CD8-positive, alpha-beta memory T cell (primary cell): ENCODE measurements at regions not wholly inside any gene's neighbourhood (a gene's known extent, or its start where the extent isn't known, plus 50 kb on each side); places are given as distances from the start of the nearest gene placed in this dataset.
A peak's percentile ranks its signal among the peaks of the same experiment; 100 is the strongest.

Experiments used
- CTCF ChIA-PET: fragments of 350-600 bp; sonication (Branson Sonifier 250); formaldehyde crosslinking; loops from one replicate; lab custom pipeline; 2021; ENCODE audit warnings: antibody characterized with exemption; lab: Charles Lee
- POLR2A ChIA-PET: fragments of 350-600 bp; sonication (Branson Sonifier 250); formaldehyde crosslinking; loops from one replicate; lab custom pipeline; 2021; ENCODE audit warnings: antibody characterized with exemption; lab: Charles Lee
- DNase-seq, 5 donors: peaks; one replicate each; pipeline versions ENCODE4 v3.0.0 to v3.0.0-alpha.2; 2020 to 2022; ENCODE audit warnings: mixed read lengths in 1 of 5
- H3K27ac ChIP-seq: one replicate; pipeline ENCODE4 v1.7.0; 2013; ENCODE audit warnings: low read depth, mild to moderate bottlenecking, low read length, moderate library complexity
- H3K27me3 ChIP-seq: 2 replicates; pipeline ENCODE4 v1.7.0; 2013; ENCODE audit warnings: low read length, mild to moderate bottlenecking; ENCODE audit not compliant: insufficient read depth, poor library complexity, severe bottlenecking
- H3K36me3 ChIP-seq: 2 replicates; pipeline ENCODE4 v1.7.0; 2013; ENCODE audit warnings: mild to moderate bottlenecking, low read length, moderate library complexity; ENCODE audit not compliant: insufficient read depth
- H3K4me1 ChIP-seq: 2 replicates; pipeline ENCODE4 v1.7.0; 2013; ENCODE audit warnings: mild to moderate bottlenecking, low read length, moderate library complexity; ENCODE audit not compliant: insufficient read depth
- H3K4me3 ChIP-seq: 2 replicates; pipeline ENCODE4 v1.7.0; 2013; ENCODE audit warnings: mild to moderate bottlenecking, low read length
- H3K9me3 ChIP-seq: 2 replicates; pipeline ENCODE4 v1.7.0; 2013; ENCODE audit warnings: mild to moderate bottlenecking, low read length
- H3K27ac Mint-ChIP-seq, 8 donors: one replicate each; pipeline ENCODE4 v1.8.0; 2020 to 2021; ENCODE audit warnings: mixed read lengths in 8 of 8, mild to moderate bottlenecking in 6 of 8, inconsistent platforms in 3 of 8, moderate library complexity in 3 of 8
- H3K27me3 Mint-ChIP-seq, 2 donors: one replicate each; pipeline ENCODE4 v1.8.0; 2020 to 2021; ENCODE audit warnings: mixed read lengths in 2 of 2, mild to moderate bottlenecking in 1 of 2, moderate library complexity in 1 of 2
- H3K36me3 Mint-ChIP-seq, 3 donors: one replicate each; pipeline ENCODE4 v1.8.0; 2020 to 2021; ENCODE audit warnings: mixed read lengths in 3 of 3, inconsistent platforms in 1 of 3, mild to moderate bottlenecking in 1 of 3
- H3K4me1 Mint-ChIP-seq, 3 donors: one replicate each; pipeline ENCODE4 v1.8.0; 2020 to 2021; ENCODE audit warnings: mixed read lengths in 3 of 3, inconsistent platforms in 1 of 3, mild to moderate bottlenecking in 1 of 3
- H3K4me3 Mint-ChIP-seq, 7 donors: one replicate each; pipeline ENCODE4 v1.8.0; 2020 to 2021; ENCODE audit warnings: mixed read lengths in 7 of 7, mild to moderate bottlenecking in 6 of 7, moderate library complexity in 4 of 7, inconsistent platforms in 2 of 7
- H3K9me3 Mint-ChIP-seq, 5 donors: one replicate each; pipeline ENCODE4 v1.8.0; 2020 to 2022; ENCODE audit warnings: mixed read lengths in 5 of 5, mild to moderate bottlenecking in 3 of 5, moderate library complexity in 2 of 5, inconsistent platforms in 1 of 5

DNA sequence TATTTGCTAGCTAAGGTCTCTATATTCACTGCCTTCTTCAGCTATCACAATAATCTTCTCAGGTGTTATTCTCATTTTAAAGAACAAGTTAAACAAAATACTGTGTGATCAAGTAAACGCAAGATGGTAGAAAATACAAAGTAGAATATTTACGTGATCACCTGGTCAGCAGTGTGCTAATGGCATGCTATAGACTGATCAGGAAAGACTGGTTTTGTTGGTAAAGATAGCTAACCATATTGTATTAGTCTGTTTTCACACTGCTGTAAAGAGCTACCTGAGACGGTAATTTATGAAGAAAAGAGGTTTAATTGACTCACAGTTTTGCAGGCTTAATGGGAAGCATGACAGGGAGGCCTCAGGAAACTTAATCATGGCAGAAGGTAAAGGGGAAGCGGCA, 50.4 kb downstream of the ZBTB38 start:
- Histone ChIP-seq H3K27ac (no peak overlapping the region), H3K4me1 (peaks cover 38% of the 10 kb centered on the region), H3K27me3 (no peaks in the 10 kb centered on the region), H3K9me3 (no peaks in the 10 kb centered on the region), H3K4me3 (no peak overlapping the region), H3K36me3 (peaks cover 18% of the 10 kb centered on the region)
- H3K36me3 Mint-ChIP-seq = peaks cover 13 to 74% (median 30%) of the 10 kb centered on the region in 3 donors
- H3K4me1 Mint-ChIP-seq = peaks cover 66 to 95% (median 89%) of the 10 kb centered on the region in 3 donors
- H3K27ac Mint-ChIP-seq = peak overlapping the region in 1 of 8 donors; percentile 16
- no peaks in the 10 kb centered on the region for H3K9me3 Mint-ChIP-seq
- DNase-seq = no peak
- no peak overlapping the region for H3K4me3 Mint-ChIP-seq
- CTCF ChIA-PET = interaction anchor here (1.4 kb wide), 1 partner anchor 18 kb away, joined by 3 read pairs; no protein-coding TSS in a partner anchor
- H3K27me3 Mint-ChIP-seq = no peaks in the 10 kb centered on the region
- POLR2A ChIA-PET = no interaction called here

DNA sequence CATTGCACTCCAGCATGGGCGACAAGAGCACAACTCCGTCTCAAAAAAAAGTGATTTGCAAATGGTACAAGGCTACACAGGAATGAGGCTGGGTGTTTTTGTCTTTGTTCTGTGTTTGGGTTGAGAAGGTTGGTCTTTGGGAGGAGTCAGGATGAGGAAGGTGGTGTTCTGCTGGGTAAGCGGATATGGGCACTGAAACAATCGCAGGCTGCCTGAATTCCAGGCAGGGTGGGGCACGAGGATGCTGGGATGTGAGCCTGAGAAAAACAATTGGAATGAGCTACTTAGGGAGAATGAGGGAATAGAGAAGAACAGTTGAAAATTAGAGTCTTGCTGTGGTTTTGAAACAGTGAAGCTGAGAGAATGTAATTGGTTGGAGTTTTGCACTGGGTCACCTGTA, 51.6 kb downstream of the ZBTB38 start:
- POLR2A ChIA-PET = interaction anchor here (0.9 kb wide), 1 partner anchor 16 kb away, joined by 3 read pairs; no protein-coding TSS in a partner anchor

DNA sequence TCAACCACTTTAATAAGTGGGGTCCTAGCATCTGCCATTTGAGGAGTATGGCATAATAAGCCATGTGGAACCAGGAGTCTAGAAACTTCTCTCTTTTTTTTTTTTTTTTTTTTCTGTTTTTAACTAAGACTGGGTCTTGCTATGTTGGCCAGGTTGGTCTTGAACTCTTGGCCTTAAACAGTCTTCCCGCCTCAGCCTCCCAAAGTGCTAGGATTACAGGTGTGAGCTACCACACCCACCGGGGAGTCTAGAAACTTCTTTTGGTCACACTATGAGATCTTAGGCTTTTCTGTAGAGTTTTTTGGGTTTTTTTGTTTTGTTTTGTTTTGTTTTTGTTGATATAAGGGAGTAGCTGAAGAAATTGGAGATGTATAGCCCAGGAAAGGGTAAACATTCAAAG, 52.9 kb downstream of the ZBTB38 start:
- H3K4me3 ChIP-seq = no peak overlapping the region
- DNase-seq = no peak
- H3K27ac Mint-ChIP-seq = peak overlapping the region in 2 of 8 donors; percentile 36 to 79
- H3K4me1 ChIP-seq = peaks cover 23% of the 10 kb centered on the region
- H3K4me1 Mint-ChIP-seq = peaks cover 55 to 90% (median 81%) of the 10 kb centered on the region in 3 donors
- H3K9me3 ChIP-seq = no peaks in the 10 kb centered on the region
- peaks cover 9% of the 10 kb centered on the region for H3K36me3 ChIP-seq
- H3K27ac ChIP-seq = no peak overlapping the region
- ChIA-PET CTCF (interaction anchor here (1.2 kb wide), 1 partner anchor 61 kb away, joined by 5 read pairs; no protein-coding TSS in a partner anchor), POLR2A (interaction anchor here (0.7 kb wide), 1 partner anchor 1102 kb away, joined by 6 read pairs; no protein-coding TSS in a partner anchor)
- peak overlapping the region in 1 of 7 donors; percentile 32 for H3K4me3 Mint-ChIP-seq
- H3K27me3 ChIP-seq = no peaks in the 10 kb centered on the region
- H3K9me3 Mint-ChIP-seq = no peaks in the 10 kb centered on the region
- H3K36me3 Mint-ChIP-seq = peaks cover 10 to 67% (median 20%) of the 10 kb centered on the region in 3 donors
- no peaks in the 10 kb centered on the region for H3K27me3 Mint-ChIP-seq

More for the DNA sequence above, 51.6 kb downstream of the ZBTB38 start:
- H3K27me3 Mint-ChIP-seq = no peaks in the 10 kb centered on the region
- Histone ChIP-seq H3K36me3 (peaks cover 17% of the 10 kb centered on the region), H3K27me3 (no peaks in the 10 kb centered on the region), H3K9me3 (no peaks in the 10 kb centered on the region), H3K4me3 (no peak overlapping the region), H3K27ac (no peak overlapping the region), H3K4me1 (peaks cover 27% of the 10 kb centered on the region)
- H3K36me3 Mint-ChIP-seq = peaks cover 10 to 68% (median 22%) of the 10 kb centered on the region in 3 donors
- peak overlapping the region in 5 of 8 donors; percentile 29 to 95 (median 67) for H3K27ac Mint-ChIP-seq
- no peak overlapping the region for H3K4me3 Mint-ChIP-seq
- DNase-seq = no peak
- H3K9me3 Mint-ChIP-seq = no peaks in the 10 kb centered on the region
- CTCF ChIA-PET = interaction anchor here (0.7 to 1.4 kb wide), 3 partner anchors 17 to 34 kb away, joined by 3 read pairs; no protein-coding TSS in a partner anchor
- H3K4me1 Mint-ChIP-seq = peaks cover 56 to 90% (median 81%) of the 10 kb centered on the region in 3 donors

DNA sequence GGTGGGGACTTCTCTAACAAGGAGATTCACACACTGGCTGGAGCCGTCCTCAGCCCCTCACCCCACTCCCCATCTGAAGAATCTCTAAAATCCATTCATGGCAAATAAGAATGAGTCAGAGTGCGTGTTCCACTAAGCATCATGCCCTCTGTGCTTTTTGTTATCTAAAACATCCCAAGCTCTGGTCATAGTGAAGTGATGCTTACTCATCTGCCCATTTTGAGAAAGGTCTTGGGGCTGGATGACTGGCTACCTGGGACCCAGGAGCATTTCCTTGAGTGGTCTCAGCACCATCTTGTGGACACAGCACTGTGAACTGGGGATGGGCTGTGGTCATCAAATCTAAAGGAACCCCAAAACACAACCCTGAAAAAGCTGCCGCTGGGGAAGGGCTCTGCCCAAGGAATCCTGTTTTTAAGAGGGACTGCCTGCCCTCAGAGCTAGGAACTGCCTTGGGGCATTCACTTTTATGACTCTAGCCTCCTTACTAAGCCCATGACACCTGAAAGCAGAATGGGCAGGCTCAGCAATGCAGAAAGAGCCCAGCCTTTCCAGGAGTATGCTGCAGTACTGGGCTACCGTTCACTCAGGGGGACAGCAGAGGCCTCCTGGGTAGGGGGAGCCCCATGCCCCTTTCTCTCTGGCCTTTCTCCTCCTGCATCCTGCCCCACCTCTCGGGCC, 53.5 kb downstream of the ZBTB38 start:
- POLR2A ChIA-PET = interaction anchor here (0.7 kb wide), 1 partner anchor 1102 kb away, joined by 6 read pairs; no protein-coding TSS in a partner anchor
- peaks cover 55 to 90% (median 81%) of the 10 kb centered on the region in 3 donors for H3K4me1 Mint-ChIP-seq
- CTCF ChIA-PET = interaction anchor here (1.0 kb wide), 1 partner anchor 52 kb away, joined by 4 read pairs; no protein-coding TSS in a partner anchor
- H3K27me3 Mint-ChIP-seq = no peaks in the 10 kb centered on the region
- no peak overlapping the region for H3K27ac ChIP-seq
- peaks cover 24% of the 10 kb centered on the region for H3K4me1 ChIP-seq
- H3K27ac Mint-ChIP-seq = peak overlapping the region in 3 of 8 donors; percentile 29 to 90 (median 58)
- peaks cover 9% of the 10 kb centered on the region for H3K36me3 ChIP-seq
- H3K9me3 Mint-ChIP-seq = no peaks in the 10 kb centered on the region
- no peaks in the 10 kb centered on the region for H3K27me3 ChIP-seq
- no peaks in the 10 kb centered on the region for H3K9me3 ChIP-seq
- H3K4me3 ChIP-seq = no peak overlapping the region
- DNase-seq = no peak
- peaks cover 10 to 66% (median 17%) of the 10 kb centered on the region in 3 donors for H3K36me3 Mint-ChIP-seq
- H3K4me3 Mint-ChIP-seq = no peak overlapping the region

DNA sequence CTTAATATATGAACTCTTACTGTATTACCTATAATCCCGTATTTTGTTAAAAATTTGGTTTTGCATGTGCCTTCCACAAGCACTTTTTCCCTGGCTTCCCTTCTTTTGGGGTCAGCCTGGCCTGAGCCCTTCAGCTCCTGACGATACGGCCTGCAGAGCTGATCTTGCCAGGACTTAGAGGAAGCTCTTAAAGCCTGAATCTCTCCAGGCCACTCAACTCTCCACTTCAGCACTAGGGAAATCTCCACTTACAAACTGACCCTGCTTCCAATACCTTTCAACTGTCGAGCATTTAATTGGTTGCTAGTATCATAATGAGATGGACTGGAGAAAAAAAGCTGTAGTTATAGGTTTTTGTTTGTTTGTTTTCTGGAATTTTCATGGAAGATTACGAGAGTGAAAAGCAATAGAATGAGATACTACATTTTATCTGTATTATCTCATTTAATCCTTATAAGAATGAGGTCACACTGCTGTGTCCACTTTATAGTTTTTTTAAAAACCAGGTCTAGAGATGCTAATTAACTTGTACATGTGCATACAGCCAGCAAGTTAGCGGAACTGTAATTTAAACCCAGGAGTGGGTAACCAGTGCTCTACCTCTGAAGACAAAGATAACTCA, 54.8 kb downstream of the ZBTB38 start:
- H3K27ac Mint-ChIP-seq = peak overlapping the region in 2 of 8 donors; percentile 43 to 64
- no peak overlapping the region for H3K4me3 ChIP-seq
- peaks cover 9% of the 10 kb centered on the region for H3K36me3 ChIP-seq
- H3K27ac ChIP-seq = no peak overlapping the region
- peaks cover 58 to 94% (median 82%) of the 10 kb centered on the region in 3 donors for H3K4me1 Mint-ChIP-seq
- peaks cover 10 to 69% (median 13%) of the 10 kb centered on the region in 3 donors for H3K36me3 Mint-ChIP-seq
- H3K4me1 ChIP-seq = peaks cover 22% of the 10 kb centered on the region
- no peaks in the 10 kb centered on the region for H3K9me3 ChIP-seq
- H3K4me3 Mint-ChIP-seq = no peak overlapping the region
- no peak for DNase-seq
- ChIA-PET CTCF (interaction anchor here (0.9 to 2.1 kb wide), 7 partner anchors 10 to 111 kb away, joined by 3 to 7 read pairs (median 3); no protein-coding TSS in a partner anchor), POLR2A (interaction anchor here (0.7 kb wide), 1 partner anchor 65 kb away, joined by 3 read pairs; no protein-coding TSS in a partner anchor)
- no peaks in the 10 kb centered on the region for H3K9me3 Mint-ChIP-seq
- H3K27me3 ChIP-seq = no peaks in the 10 kb centered on the region
- no peaks in the 10 kb centered on the region for H3K27me3 Mint-ChIP-seq

DNA sequence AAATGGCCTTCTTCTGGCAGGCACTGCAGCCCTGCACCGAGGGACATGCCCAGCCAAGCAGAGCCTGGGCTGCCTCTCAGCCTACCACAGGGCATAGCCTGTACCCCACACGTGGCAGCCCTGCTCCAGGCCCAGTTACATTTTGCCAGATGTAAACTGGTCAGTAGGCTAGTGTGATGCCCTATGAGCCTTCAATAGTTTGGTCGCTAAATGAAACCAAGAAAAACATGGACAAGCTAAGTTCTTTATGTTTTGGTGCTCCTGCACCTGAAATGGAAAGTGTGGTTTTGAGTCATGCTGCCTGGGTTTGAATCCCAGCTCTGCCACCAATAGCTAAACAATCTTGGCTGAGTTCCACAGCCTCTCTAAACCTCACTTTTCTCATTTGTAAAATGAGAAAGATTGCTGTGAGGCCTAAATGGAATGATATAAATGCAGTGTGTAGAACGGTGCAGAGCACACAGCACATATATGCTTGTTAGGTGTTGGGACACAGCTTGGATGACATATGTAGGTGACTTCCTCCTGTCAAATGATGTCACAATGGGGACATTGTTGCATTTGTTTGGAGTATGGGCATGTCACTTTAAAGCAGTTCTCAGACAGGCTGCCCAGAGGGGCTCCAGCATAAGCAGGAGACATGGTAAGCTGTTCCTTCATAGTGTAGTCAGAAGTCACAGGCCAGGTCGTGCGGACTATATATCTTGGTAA, 57.4 kb downstream of the ZBTB38 start:
- no peak overlapping the region for H3K27ac ChIP-seq
- peaks cover 0 to 69% (median 11%) of the 10 kb centered on the region in 3 donors for H3K36me3 Mint-ChIP-seq
- H3K27me3 Mint-ChIP-seq = no peaks in the 10 kb centered on the region
- H3K4me3 Mint-ChIP-seq = no peak overlapping the region
- peaks cover 22% of the 10 kb centered on the region for H3K4me1 ChIP-seq
- no peaks in the 10 kb centered on the region for H3K9me3 Mint-ChIP-seq
- no peak overlapping the region for H3K4me3 ChIP-seq
- ChIA-PET CTCF (interaction anchor here (2.1 to 5.4 kb wide), 3 partner anchors 11 to 65 kb away, joined by 6 to 32 read pairs (median 11); no protein-coding TSS in a partner anchor), POLR2A (no interaction called here)
- H3K4me1 Mint-ChIP-seq = peaks cover 49 to 85% (median 70%) of the 10 kb centered on the region in 3 donors
- peak overlapping the region in 1 of 8 donors; percentile 43 for H3K27ac Mint-ChIP-seq
- no peak for DNase-seq
- peaks cover 4% of the 10 kb centered on the region for H3K36me3 ChIP-seq
- H3K9me3 ChIP-seq = no peaks in the 10 kb centered on the region
- H3K27me3 ChIP-seq = no peaks in the 10 kb centered on the region

DNA sequence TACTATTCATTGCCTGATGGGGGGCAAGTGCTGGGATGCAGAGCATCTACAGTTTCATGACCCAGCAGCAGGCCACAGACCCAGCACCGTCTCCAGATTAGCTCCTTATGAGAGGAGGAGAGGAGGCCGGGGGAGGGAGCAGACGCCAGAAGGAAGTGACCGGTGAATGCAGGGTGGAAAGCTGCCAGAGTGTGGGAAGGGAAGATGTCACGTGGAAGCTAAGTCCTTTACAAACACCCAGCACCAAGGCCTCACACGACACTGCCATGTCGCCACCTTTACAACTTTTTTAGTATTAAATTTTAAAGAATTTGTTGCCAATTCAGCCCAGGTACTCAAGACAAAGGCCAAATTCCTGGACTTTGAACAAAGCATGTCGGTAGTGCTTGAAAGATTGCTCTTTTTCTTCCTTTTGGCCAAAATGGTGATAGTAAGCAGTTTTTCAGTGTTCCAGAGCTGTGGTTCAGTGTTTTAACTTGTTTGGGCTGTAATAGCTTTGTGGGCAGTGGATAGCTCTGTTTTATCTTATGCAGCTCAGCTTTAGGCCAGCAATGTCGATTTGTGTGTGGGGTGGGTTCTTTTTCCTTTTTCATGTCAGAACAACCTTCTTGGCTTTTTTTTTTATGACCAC, 58.2 kb downstream of the ZBTB38 start:
- H3K4me1 ChIP-seq = peaks cover 19% of the 10 kb centered on the region
- no peaks in the 10 kb centered on the region for H3K9me3 Mint-ChIP-seq
- no peaks in the 10 kb centered on the region for H3K9me3 ChIP-seq
- H3K4me3 Mint-ChIP-seq = no peak overlapping the region
- ChIA-PET POLR2A (no interaction called here), CTCF (interaction anchor here (1.2 to 5.4 kb wide), 4 partner anchors 10 to 66 kb away, joined by 5 to 32 read pairs (median 8); no protein-coding TSS in a partner anchor)
- peak overlapping the region; percentile 7 for H3K27ac ChIP-seq
- H3K27me3 Mint-ChIP-seq = no peaks in the 10 kb centered on the region
- peak overlapping the region in 4 of 8 donors; percentile 18 to 76 (median 52) for H3K27ac Mint-ChIP-seq
- no peaks in the 10 kb centered on the region for H3K27me3 ChIP-seq
- H3K4me1 Mint-ChIP-seq = peaks cover 43 to 82% (median 63%) of the 10 kb centered on the region in 3 donors
- H3K36me3 ChIP-seq = peaks cover 4% of the 10 kb centered on the region
- peaks cover 0 to 70% (median 10%) of the 10 kb centered on the region in 3 donors for H3K36me3 Mint-ChIP-seq
- no peak for DNase-seq
- no peak overlapping the region for H3K4me3 ChIP-seq
